SK-N-SH treated with all-trans-retinoic acid at 6 μM for 48 hours (cell line): ENCODE measurements at regions not wholly inside any gene's neighbourhood (a gene's known extent, or its start where the extent isn't known, plus 50 kb on each side); places are given as distances from the start of the nearest gene placed in this dataset.

Experiments
- CREB5 ChIP-seq: fragments of 250-450 bp; sonication (Bioruptor Pico); IDR thresholded peaks from 2 replicates; pipeline ENCODE4 v1.5.1; 2020; ENCODE audit warnings: low read depth, mild to moderate bottlenecking, moderate library complexity
- CSDC2 ChIP-seq: fragments of 250-450 bp; sonication (Bioruptor Pico); IDR thresholded peaks from 2 replicates; pipeline ENCODE4 v1.5.0; 2020; ENCODE audit warnings: mild to moderate bottlenecking, moderate library complexity
- CSRNP3 ChIP-seq: fragments of 250-450 bp; sonication (Bioruptor Pico); IDR thresholded peaks from 2 replicates; pipeline ENCODE4 v1.5.1; 2021; ENCODE audit warnings: mild to moderate bottlenecking, moderate library complexity
- ISL1 ChIP-seq: fragments of 250-450 bp; sonication (Bioruptor Pico); IDR thresholded peaks from 2 replicates; pipeline ENCODE4 v2.1.2; 2022; ENCODE audit warnings: mild to moderate bottlenecking, moderate library complexity
- PATZ1 ChIP-seq: fragments of 250-450 bp; sonication (Bioruptor Pico); IDR thresholded peaks from 2 replicates; pipeline ENCODE4 v1.8.0; 2020; ENCODE audit warnings: mild to moderate bottlenecking, moderate library complexity, borderline replicate concordance
- POU6F1 ChIP-seq: fragments of 250-450 bp; sonication (Bioruptor Pico); IDR thresholded peaks from 2 replicates; pipeline ENCODE4 v1.8.0; 2021; ENCODE audit warnings: low read depth, mild to moderate bottlenecking, moderate library complexity, borderline replicate concordance
- TSHZ2 ChIP-seq: fragments of 250-450 bp; sonication (Bioruptor Pico); IDR thresholded peaks from 2 replicates; pipeline ENCODE4 v1.5.0; 2020; ENCODE audit warnings: mild to moderate bottlenecking, moderate library complexity
- ZFP30 ChIP-seq: fragments of 450-650 bp; formaldehyde crosslinking; IDR thresholded peaks from 2 replicates; pipeline ENCODE4 v1.5.0; 2022; ENCODE audit warnings: mild to moderate bottlenecking, moderate library complexity
- ZNF70 ChIP-seq: fragments of 450-650 bp; formaldehyde crosslinking; IDR thresholded peaks from 2 replicates; pipeline ENCODE4 v1.5.0; 2020; ENCODE audit warnings: mild to moderate bottlenecking, moderate library complexity

GRCh38 chr2:22517141-22517540 lies 867.8 kb upstream of the KLHL29 start:
- no peak for TF ChIP-seq PATZ1 (CRISPR knock-in tag)
- no peak for TF ChIP-seq CREB5 (CRISPR knock-in tag)
- no peak for TF ChIP-seq TSHZ2
- TF ChIP-seq CSDC2 (CRISPR knock-in tag): no peak
- TF ChIP-seq ZFP30 (CRISPR knock-in tag): no peak
- TF ChIP-seq CSRNP3 (CRISPR knock-in tag): no peak
- no peak for TF ChIP-seq ZNF70 (CRISPR knock-in tag)
- no peak for TF ChIP-seq ISL1 (CRISPR knock-in tag)
- no peak for TF ChIP-seq POU6F1 (CRISPR knock-in tag)
